Esophagus squamous epithelium (tissue), 4 donors: ENCODE measurements at regions not wholly inside any gene's neighbourhood (a gene's known extent, or its start where the extent isn't known, plus 50 kb on each side); places are given as distances from the start of the nearest gene placed in this dataset.

Source experiments
- POLR2A ChIP-seq, 4 donors: fragments of 450-650 bp; IDR thresholded peaks; one replicate each; pipeline ENCODE4 v1.6.1; 2017; ENCODE audit warnings: antibody characterized with exemption in 4 of 4, mild to moderate bottlenecking in 4 of 4, moderate library complexity in 3 of 4
- TF ChIP-seq, protein P1 (sequence below), 6 experiments: fragments of 450-650 bp in 4 of 6; fragments of 200-600 bp in 2 of 6; sonication (generic) in 2 of 6; IDR thresholded peaks; one replicate each; pipeline ENCODE4 v1.5.1; 2016 to 2019; ENCODE audit warnings: antibody characterized with exemption in 6 of 6, mild to moderate bottlenecking in 4 of 6, moderate library complexity in 4 of 6

GRCh38 chr2:30078521-30078920 lies 68.3 kb upstream of the YPEL5 start:
- TF ChIP-seq, protein P1, sequence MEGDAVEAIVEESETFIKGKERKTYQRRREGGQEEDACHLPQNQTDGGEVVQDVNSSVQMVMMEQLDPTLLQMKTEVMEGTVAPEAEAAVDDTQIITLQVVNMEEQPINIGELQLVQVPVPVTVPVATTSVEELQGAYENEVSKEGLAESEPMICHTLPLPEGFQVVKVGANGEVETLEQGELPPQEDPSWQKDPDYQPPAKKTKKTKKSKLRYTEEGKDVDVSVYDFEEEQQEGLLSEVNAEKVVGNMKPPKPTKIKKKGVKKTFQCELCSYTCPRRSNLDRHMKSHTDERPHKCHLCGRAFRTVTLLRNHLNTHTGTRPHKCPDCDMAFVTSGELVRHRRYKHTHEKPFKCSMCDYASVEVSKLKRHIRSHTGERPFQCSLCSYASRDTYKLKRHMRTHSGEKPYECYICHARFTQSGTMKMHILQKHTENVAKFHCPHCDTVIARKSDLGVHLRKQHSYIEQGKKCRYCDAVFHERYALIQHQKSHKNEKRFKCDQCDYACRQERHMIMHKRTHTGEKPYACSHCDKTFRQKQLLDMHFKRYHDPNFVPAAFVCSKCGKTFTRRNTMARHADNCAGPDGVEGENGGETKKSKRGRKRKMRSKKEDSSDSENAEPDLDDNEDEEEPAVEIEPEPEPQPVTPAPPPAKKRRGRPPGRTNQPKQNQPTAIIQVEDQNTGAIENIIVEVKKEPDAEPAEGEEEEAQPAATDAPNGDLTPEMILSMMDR (IDR thresholded peaks at IDR 0.05), result no peak
- TF ChIP-seq POLR2A (IDR thresholded peaks at IDR 0.05), result no peak
